Coronary artery (tissue), 2 donors: ENCODE measurements at regions not wholly inside any gene's neighbourhood (a gene's known extent, or its start where the extent isn't known, plus 50 kb on each side); places are given as distances from the start of the nearest gene placed in this dataset.

Experiments
- DNase-seq: peaks from one replicate; pipeline ENCODE4 v3.0.0-alpha.2; 2017; ENCODE audit warnings: low spot score
- H3K27ac ChIP-seq, 2 donors: fragments of 200-600 bp; sonication (generic); one replicate each; pipeline ENCODE4 v1.5.1; 2016 to 2019
- H3K4me3 ChIP-seq: fragments of 200-600 bp; sonication (generic); 2 replicates; pipeline ENCODE4 v1.5.1; 2016; ENCODE audit warnings: mild to moderate bottlenecking, moderate library complexity
- TF ChIP-seq, protein P1 (sequence below): fragments of 200-600 bp; sonication (generic); IDR thresholded peaks from one replicate; pipeline ENCODE4 v1.5.1; 2019; ENCODE audit warnings: antibody characterized with exemption

GRCh38 chr2:101551336-101551888 is 76.5 kb upstream of the RFX8 start:
- no peak overlapping the region for H3K27ac ChIP-seq
- DNase-seq = no peak
- no peak overlapping the region for H3K4me3 ChIP-seq
- TF ChIP-seq, protein P1, sequence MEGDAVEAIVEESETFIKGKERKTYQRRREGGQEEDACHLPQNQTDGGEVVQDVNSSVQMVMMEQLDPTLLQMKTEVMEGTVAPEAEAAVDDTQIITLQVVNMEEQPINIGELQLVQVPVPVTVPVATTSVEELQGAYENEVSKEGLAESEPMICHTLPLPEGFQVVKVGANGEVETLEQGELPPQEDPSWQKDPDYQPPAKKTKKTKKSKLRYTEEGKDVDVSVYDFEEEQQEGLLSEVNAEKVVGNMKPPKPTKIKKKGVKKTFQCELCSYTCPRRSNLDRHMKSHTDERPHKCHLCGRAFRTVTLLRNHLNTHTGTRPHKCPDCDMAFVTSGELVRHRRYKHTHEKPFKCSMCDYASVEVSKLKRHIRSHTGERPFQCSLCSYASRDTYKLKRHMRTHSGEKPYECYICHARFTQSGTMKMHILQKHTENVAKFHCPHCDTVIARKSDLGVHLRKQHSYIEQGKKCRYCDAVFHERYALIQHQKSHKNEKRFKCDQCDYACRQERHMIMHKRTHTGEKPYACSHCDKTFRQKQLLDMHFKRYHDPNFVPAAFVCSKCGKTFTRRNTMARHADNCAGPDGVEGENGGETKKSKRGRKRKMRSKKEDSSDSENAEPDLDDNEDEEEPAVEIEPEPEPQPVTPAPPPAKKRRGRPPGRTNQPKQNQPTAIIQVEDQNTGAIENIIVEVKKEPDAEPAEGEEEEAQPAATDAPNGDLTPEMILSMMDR = no peak

- no peak for DNase-seq
- TF ChIP-seq, protein P1 = no peak
- no peak overlapping the region for H3K4me3 ChIP-seq
- no peak overlapping the region for H3K27ac ChIP-seq
Observed at GRCh38 chr2:101550555-101550954, 75.6 kb upstream of the RFX8 start.

DNA sequence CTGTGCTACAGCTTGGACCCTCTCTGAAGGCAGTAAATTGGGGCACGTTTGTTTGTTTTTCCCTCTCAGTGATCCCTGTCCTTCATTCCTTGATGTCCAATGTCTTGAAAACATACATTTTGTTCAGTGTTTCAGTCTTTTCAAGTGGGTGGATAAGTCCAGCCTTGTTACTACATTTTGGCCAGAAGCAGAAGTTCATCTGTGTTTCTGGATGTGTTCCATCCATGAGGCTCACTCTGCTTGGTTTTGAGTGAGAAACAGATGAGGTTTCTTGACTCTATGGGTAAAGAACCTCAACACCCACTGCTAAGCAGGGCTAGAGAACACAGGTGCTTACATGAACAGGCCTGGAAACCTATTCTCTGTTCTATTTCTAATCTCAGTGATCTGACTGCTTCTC is 74.5 kb upstream of the RFX8 start:
- H3K27ac ChIP-seq = no peak overlapping the region
- TF ChIP-seq, protein P1 = no peak
- no peak for DNase-seq
- H3K4me3 ChIP-seq = no peak overlapping the region

- no peak overlapping the region for H3K27ac ChIP-seq
- TF ChIP-seq, protein P1 = no peak
- no peak for DNase-seq
Observed at GRCh38 chr2:101546376-101547058, 71.6 kb upstream of the RFX8 start.

GRCh38 chr2:101545950-101546349 is 71.0 kb upstream of the RFX8 start:
- no peak overlapping the region for H3K4me3 ChIP-seq
- no peak overlapping the region for H3K27ac ChIP-seq
- DNase-seq = no peak
- TF ChIP-seq, protein P1 = no peak

More at GRCh38 chr2:101546376-101547058, 71.6 kb upstream of the RFX8 start:
- H3K4me3 ChIP-seq = no peak overlapping the region

- DNase-seq = no peak
- TF ChIP-seq, protein P1 = no peak
- Histone ChIP-seq H3K4me3 (no peak overlapping the region), H3K27ac (no peak overlapping the region)
Observed at GRCh38 chr2:101540518-101540917, 65.6 kb upstream of the RFX8 start.

- Histone ChIP-seq H3K27ac (no peak overlapping the region), H3K4me3 (no peak overlapping the region)
- DNase-seq = no peak
- TF ChIP-seq, protein P1 = no peak
Observed at GRCh38 chr2:101538076-101538475, 63.2 kb upstream of the RFX8 start.
